Left lobe of liver (tissue), 2 donors: ENCODE measurements at regions not wholly inside any gene's neighbourhood (a gene's known extent, or its start where the extent isn't known, plus 50 kb on each side); places are given as distances from the start of the nearest gene placed in this dataset.

Experiments used
- ATAC-seq: fragments of 200-7000 bp; cut with Tn5 transposase; one replicate; pipeline ENCODE4 v1.9.1; 2020; ENCODE audit warnings: mild to moderate bottlenecking, moderate library complexity
- DNase-seq: peaks from one replicate; pipeline ENCODE4 v3.0.0-alpha.2; 2020; ENCODE audit warnings: low spot score
- donor health status: DM: no; HTN: no; CAD: no; lungs with moderate emphysema.
- donor health status: DM: no; HTN: yes; CAD: no.

DNA sequence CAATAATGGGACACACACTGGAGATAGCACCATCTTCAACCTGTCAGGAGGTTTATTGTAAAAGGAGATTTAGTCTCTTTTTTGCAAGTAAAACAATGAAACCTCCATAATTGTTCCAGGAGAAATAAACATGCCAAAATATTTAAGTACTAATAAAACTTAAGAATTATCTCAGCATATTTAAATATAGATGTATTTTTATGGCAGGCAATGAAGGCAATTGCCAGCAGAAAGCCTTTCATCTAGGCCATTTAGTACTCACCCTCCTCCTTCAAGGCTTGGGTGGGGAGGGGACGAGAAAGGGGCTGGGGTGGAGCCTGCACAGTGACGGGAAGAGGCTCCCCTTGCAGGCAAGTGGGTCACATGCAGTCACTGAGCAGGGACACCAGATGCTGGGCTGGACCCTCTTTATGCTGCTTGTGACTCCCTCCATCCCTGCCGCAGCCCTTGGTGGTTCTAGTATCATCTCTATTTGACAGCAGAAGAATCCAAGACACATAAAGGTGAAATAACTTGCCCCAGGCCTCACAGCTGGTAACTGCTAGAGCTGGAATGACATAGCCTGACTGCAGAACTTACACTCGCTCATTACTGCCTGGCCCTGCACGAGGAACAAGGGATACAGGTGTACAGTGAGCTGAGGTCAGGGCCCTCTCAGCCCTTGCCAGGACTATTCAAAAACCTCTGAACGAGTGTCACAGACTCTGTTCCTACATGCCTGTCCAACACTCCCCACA is 449.5 kb upstream of the ZMIZ1 start:
- ATAC-seq = no peak
- no peak for DNase-seq

DNA sequence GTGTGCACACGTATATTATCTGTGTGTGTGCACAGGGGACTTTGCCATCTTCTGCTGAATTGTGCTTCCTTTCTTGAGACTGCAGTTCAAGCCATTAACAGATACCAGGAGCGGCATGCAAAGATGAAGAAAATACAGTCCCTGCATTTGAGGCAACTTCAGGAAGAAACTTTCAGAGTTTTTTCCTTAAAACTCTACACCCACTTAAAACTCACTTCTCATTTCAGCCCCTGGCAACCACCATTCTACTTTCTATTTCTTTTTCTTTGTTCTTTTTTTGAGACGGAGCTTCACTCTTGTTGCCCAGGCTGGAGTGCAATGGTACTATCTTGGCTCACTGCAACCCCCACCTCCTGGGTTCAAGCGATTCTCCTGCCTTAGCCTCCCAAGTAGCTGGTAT is 448.9 kb upstream of the ZMIZ1 start:
- DNase-seq (no peak), ATAC-seq (no peak)

DNA sequence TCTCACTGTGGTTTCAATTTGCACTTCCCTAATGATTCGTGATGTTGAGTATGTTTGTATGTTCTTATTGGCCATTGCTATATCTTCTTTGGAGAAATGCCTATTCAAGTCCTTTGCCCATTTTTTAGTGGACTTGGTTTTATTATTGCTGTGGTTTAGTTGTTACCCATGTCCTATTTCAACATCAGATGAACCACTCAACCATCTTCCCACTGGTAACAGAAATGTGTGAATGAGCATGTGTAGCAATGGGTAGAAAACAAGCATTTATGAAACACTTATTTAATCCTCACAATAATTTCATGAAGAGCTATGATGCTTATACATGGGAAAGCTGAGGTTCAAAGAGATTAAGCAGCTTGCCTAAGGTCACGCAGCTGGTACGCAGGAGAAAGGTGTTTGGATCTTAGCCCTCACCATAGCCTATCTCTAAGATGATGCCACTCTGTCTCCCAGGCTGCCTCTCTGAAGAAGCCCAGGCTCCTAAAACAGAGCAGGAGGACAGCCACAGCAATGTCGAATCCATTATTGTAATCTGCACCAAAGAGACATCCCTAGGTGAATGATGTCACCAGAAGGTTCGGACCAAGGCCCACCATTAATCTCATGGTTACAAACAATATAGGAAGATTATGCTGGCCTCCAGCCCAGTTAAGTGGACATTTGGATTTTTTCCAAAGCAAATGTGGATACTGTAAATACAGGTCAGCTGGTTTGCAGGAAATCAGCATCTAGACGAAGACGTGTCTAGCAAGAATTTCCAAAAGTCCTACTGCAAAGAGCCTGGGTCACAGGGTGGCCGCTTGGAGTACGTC is 447.6 kb upstream of the ZMIZ1 start:
- no peak for DNase-seq
- ATAC-seq = no peak

DNA sequence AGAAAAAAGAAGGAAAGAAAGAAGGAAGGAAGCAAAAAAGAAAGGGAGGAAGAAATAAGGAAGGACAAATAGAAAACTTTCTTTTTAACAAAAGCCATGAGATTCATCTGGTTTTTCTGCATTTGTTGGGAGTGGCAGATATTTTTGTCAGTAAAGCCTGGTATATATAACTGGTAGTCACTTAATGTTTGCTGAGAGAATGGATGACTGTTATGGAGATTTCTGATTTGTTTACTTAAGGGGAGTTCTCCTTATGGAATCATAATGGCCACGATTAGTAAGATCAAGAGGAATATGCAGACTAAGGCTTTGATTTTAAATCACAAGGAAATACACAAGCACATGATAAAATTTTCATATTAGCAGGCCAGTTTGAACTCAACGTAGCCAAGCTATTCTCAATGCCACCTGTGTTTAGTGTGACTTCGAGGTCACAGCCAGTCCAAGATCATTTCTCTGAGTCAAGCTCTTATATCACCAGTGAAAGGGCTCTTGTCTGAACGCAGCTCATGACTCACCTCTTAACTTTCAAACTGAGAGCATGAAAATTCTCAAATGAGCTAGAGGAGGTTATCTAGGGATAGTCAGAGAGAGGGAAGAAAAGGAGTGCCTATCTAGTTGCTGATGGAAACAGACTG is 445.1 kb upstream of the ZMIZ1 start:
- ATAC-seq (no peak), DNase-seq (no peak)

DNA sequence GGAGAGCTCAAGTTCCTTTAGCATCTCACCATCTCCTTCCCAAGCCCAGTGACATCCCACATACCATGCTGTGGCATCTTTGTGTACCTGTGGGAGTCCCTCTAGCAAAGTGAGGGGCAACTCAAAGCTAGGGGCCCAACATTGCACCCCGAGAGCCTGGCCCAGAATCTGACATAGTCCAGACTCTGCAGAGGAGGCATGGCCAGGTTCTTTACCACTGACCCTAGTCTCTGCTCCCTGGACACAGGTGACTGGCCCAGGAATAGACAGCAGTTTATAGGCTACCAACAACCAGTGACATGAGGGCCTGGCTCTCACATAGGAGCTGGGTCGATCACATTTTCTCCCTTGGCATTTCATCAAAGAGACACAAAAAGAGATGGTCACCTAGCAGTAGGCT is 444.0 kb upstream of the ZMIZ1 start:
- ATAC-seq (no peak), DNase-seq (no peak)

DNA sequence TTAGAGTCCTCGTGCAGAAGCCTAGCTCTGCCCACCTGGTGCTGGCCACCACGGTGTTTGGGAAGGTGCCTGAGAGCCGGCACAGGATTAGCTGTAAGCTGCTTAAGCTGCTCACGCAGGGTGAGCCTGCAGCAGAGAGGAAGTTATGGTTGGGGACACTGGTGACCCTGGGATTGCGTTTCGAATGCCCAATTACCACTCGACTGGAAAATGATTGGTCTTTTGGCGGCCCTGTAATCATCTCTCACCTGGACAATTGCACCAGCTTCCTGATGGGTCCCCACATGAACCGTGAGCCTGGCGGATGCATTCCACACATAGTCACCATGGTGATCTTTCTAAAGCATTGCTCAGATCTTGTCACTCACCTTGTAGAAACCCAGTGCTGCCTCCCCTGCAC is 442.3 kb upstream of the ZMIZ1 start:
- no peak for ATAC-seq
- no peak for DNase-seq

DNA sequence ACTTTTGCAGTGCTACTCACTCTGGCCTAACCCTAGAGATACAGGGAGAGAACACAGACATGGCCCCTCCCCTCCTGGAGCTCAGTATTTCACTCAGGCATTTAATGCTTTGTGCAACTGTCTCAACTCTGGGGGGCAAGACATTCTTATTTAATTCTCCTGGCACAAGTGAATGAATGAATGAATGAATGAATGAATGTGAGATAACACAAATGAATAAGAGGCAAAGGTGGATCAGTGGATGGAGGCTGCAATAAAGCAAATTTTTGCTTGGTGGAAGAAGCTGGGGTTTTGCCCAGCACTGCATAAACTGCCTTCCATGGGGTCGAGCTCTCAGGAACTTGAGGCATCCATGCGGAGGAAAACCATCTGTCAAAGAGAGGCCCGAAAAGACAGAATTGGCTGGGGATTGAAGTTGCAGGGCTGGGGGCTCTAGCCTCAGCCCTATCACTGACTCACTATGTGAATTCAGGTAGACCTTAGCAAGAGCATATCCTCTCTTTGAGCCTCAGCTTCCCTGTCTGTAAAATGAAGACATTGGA is 441.4 kb upstream of the ZMIZ1 start:
- DNase-seq (no peak), ATAC-seq (no peak)

DNA sequence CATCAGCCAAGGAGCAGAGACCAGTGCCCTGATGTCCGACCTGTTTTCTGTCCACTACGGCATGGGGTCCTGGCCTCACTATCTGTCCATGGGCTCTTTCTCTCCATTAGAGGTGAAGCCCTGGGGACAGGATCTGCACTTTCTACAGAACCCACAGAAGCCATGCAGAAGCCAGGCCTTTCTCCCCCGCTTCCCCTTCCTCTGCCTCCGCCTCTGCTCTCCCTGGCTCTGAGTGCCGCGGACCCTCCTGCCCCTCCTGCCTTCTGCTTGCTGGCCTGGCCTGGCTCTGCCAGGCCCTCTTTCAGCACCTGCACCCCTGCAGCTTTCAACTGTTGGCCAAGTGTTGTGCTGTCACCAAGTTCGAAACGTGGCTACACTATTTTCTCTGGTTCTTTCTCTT is 439.8 kb upstream of the ZMIZ1 start:
- ATAC-seq (no peak), DNase-seq (no peak)

DNA sequence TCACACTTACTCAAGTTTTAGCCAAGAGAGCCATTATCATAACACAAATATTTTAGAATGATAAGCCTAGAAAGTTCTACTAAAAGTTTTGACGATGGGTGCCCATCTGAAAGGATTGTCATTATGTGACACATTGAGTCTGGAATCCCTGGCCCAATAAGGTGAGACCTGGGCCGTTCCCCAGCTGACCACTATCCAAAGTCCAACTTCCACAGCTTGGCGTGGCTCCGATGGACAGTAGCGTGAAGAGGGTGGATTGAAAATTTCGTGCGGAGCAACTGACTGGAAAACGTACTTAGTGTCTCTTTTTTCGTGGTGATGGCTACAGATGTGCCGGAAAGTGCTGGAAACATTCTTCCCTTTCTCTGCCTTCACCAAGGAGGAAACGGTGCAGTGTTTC is 439.0 kb upstream of the ZMIZ1 start:
- DNase-seq = peak; percentile 54
- peak; percentile 92 for ATAC-seq

DNA sequence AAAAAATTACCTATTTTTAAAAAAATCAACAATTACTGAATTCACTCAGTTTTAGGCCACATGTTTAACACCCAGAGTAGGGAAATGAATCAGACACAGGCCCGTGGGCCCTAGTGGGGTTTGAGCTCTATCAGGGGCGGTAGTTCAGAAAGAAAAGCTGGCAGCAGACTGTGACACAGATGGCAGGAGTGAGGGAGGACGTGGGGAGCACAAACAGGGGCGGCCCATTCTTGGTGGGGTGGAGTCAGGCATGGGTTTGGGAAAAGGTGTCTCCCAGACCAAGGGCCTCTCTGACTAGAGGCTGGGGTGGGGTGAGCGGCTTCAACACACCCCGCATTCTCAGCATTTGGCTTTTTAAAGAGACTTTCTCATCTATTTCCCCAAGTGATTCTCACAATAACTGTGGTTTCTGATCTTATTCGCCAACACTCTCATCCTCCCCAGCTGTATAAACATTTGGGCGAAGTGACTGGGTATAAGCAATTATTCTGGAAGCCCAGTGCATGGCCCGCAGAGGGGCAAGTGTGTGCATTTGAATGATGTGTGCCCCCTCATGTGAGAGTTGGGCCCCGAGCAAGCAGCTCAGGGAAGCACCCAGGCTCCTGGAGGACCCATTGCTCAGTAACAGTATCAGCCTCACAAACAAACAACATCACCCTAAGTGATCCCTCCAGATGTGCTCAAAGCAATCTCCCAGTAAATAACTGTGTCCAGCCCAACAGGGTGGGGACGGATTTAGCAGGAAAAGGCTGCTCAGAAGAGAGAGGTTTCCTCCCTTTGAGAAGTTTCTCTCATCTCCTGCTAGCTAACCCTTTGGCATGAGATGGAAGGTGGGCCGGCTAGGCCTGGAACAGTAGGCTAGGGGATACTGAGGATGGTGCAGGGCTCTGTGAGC is 437.6 kb upstream of the ZMIZ1 start:
- ATAC-seq (no peak), DNase-seq (no peak)

DNA sequence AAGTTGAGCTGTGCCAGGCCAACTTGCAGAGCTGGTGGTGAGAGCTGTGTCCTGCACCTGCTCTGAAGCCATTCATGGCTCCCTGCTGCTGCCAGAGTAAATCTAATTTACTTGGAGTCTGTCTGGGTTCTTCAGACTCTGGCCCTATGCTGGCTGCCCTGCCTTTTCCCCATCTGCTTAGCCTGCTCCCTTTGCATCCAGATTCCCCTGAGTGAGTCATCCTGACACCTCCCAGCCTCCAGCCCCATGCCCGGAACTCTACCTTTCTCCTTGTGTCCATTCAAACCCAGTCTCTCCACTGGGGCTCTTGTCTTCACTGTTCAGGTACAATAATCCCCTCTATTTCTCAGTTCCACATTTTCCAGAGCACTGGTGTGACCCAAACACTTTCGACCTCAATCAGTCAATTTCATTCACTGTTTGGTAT is 434.4 kb upstream of the ZMIZ1 start:
- no peak for DNase-seq
- no peak for ATAC-seq

DNA sequence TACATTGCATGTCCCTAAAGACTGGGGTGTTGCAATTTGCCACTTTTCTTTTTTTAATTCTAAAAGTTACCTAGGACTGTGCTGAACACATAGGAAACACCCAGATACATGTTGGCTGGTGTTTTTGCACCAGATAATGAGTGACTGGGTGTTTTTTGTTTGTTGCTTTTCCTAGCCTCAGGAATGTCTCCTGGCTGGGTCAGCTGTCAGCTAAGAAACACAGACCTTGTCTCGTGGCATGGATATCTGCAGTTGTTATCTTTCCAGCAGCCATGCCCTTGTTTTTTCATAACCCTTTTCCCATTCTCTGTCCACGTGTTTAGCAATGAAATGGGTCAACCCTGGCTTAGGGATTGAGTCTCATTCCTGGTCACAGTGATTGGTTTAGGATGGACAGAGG is 433.9 kb upstream of the ZMIZ1 start:
- no peak for DNase-seq
- ATAC-seq = no peak

DNA sequence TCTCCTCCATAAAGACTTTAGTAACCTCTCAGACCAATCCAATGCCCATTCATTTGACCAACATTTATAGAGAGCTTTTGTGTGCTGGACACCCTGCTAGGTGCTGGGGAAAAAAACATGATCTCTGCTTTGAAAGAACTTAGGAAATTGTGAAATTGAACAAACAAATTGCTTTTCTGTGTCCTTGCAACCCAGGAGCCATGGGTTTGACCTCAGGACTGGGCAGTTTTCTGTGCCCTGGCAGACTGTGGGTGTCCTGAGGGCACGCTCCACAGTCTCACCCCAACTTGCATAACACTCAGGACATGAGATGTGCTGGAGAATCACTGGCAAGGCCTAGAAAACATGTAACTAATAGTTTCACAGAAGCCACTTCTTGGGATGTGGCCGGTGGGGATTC is 429.1 kb upstream of the ZMIZ1 start:
- DNase-seq (peak; percentile 84), ATAC-seq (peak; percentile 86)

DNA sequence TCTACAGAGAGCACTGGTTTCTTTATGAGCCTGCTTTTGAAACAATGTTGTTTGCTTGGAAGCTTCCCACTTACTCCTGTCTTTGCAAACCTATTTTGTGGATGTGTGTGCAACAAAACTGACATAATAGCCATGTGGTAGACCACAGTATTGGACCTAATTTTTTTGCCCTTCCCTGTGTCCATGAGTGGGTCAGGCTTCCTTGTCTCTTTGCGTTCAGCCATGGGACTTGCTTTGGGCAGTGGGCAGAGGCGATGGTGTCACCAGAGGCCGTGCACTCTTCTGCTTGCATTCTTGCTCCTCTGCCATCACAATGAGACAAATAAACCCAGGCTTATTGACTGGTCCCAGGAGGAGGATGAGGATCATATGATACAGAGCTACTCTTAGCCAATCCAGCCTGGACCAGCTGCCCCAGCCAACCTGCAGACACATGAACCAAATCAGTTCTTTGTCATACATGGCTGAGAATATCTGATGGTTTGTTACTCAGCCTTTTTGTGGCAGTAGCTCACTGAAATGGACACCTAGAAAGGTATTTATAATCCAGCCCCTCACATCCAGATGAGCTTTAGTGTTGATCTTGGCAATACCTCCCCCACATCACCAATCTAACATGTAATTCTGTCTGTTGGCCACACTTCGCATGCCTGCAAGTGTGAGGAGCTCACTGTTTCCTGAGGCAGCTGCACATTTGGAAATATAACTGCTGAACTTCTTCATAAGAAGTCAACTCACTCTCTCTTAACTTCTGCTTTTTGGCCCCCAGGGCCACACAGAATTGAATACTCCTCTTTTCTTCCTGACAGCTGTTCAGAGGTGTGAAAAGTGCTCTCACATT is 427.8 kb upstream of the ZMIZ1 start:
- no peak for ATAC-seq

DNA sequence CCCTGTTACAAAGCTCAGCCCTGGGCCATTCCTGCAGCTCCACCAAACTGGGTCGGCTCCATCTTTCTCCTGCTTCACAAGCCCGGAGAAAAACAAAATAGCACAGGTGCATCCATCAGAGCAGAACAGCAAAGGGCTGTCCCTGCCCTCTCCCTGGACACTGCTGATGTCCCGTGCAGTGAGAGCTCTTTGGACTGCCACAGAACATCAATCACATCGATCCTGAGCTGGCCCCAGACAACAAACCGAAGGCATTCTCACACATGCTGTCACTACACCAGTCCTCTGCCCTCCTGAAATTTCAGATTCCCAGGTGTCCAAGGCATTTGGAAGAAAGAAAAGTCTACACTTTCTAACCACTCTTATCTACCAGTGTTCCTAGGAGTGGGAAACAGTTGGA is 427.1 kb upstream of the ZMIZ1 start:
- DNase-seq (peak; percentile 78), ATAC-seq (peak; percentile 85)

More for the DNA sequence above, 427.8 kb upstream of the ZMIZ1 start:
- no peak for DNase-seq

DNA sequence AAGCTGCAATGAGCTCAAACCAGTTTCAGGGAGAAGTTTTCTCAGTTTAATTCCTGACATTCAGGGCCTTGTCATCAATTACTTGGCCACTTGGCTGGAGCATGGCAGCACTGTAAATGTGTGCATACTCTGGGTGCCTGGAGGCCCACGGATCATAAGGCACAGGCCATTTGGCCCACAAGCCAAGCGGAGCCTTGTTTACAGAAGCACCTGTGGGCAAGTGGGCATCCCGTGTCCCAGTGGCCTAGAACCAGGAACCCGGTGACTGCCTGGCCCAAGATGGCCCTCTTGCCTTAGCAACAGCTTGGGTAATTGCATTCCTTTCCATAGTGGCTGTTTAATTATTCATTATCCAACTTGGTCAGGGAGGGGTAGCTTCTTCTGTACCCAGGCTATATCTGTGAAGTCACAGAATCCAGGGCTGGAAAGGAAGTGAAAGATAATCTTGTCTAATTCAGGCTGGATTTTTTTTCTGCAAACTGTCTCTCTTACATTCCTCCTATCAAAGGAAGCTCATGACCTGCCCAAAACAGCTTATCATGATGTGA is 426.4 kb upstream of the ZMIZ1 start:
- DNase-seq = no peak

DNA sequence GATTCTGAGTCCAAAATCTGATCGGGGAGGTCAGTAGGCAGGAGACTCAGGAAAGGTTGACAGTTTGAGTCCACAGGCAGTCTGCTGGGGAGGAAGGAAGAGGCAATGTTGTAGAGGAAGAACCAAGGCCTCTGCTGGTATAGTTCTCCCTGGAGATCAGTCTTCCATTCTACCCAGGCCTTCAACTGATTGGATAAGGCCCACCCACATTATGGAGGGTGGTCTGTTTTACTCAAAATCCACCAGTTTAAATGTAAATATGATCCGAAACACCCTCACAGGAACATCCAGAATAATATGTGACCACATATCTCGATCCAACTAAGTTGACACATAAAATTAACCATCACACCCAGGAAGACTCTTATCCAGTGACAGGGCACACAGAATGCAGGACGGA is 425.3 kb upstream of the ZMIZ1 start:
- ATAC-seq (no peak), DNase-seq (no peak)

More for the DNA sequence above, 426.4 kb upstream of the ZMIZ1 start:
- ATAC-seq = no peak

DNA sequence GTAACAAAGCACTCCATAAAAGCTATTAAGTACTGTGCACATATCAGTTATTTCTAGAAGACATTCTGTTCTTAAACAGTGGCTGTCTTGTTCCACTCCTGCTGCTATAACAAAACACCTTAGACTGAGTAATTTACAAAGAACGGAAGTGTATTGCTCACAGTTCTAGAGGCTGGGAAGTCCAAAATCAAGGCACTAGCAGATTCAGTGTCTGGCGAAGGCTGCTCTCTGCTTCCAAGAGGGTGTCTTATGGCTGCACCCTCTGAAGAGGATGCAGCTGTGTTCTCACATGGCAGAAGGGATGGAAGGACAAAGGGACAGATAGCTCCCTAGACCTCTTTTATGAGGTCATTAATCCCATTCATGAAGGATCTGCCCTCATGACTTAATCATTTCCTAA is 424.2 kb upstream of the ZMIZ1 start:
- DNase-seq = no peak
- ATAC-seq = no peak

DNA sequence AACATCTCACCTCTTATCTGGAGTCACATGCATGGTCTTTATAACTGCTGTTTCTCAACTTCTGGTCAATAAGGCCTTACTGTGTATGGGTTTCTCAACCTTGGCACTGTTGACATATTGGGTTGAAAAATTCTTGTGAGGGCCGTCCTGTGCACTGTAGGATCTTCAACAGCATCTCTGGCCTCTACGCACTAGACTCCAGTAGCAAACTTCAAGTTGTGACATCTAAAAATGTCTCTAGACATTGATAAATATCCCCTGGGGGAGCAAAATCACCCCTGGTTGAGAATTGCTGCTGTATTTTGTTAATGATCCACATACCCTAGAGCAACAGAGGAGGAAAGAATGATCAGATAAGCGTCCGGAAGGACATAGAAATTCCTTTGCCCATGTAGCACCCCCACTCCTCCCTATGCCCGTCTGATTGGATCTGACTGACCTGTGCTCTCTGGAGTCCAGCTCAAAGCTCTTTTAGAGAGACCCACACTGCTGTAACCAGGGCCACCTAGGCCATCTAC is 423.5 kb upstream of the ZMIZ1 start:
- no peak for DNase-seq
- no peak for ATAC-seq
